ENCODE measurements at regions not wholly inside any gene's neighbourhood (a gene's known extent, or its start where the extent isn't known, plus 50 kb on each side); places are given as distances from the start of the nearest gene placed in this dataset.

DNA sequence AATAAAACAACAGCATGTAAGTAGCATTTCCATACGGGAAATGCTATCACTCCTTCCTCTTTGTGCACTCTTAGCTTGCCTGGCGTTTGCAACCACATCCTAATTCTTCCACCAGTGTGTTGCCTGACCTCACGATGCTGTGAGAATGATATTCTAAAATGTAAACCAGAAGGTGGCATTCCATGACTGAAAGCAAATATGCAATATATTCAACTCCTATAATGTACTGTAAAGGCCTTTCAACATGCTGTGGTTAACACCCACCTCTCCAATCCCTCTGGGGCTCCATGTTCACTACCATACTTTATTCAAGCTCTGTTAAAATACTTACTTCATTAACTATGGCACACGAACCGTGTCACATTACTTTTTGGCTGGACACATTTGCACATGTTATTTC, 420.6 kb upstream of the DEPDC1 start:
- TF ChIP-seq BHLHE40 (IDR thresholded peaks at IDR 0.05; ENCODE audit: borderline replicate concordance), result no peak
- no peak for TF ChIP-seq SP1 (IDR thresholded peaks at IDR 0.05)
- no peak for TF ChIP-seq SUZ12 (IDR thresholded peaks at IDR 0.05)
- no peak for TF ChIP-seq HDGF (IDR thresholded peaks at IDR 0.05; ENCODE audit: borderline replicate concordance)
- TF ChIP-seq ELF4 (IDR thresholded peaks at IDR 0.05), result no peak
- TF ChIP-seq, protein P1, sequence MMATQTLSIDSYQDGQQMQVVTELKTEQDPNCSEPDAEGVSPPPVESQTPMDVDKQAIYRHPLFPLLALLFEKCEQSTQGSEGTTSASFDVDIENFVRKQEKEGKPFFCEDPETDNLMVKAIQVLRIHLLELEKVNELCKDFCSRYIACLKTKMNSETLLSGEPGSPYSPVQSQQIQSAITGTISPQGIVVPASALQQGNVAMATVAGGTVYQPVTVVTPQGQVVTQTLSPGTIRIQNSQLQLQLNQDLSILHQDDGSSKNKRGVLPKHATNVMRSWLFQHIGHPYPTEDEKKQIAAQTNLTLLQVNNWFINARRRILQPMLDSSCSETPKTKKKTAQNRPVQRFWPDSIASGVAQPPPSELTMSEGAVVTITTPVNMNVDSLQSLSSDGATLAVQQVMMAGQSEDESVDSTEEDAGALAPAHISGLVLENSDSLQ (IDR thresholded peaks at IDR 0.05), result no peak
- TF ChIP-seq ZNF384 (IDR thresholded peaks at IDR 0.05), result no peak

All from HEK293T (cell line).